KG1 (cell line): ENCODE measurements at regions not wholly inside any gene's neighbourhood (a gene's known extent, or its start where the extent isn't known, plus 50 kb on each side); places are given as distances from the start of the nearest gene placed in this dataset.
"Not testable (repeated sequence)": the region's sequence is repeated elsewhere in the genome, so short reads cannot be mapped to it uniquely, and the experiment has no call there.

Experiments
- DNase-seq: peaks from one replicate; lab custom pipeline; 2025; lab: John Stamatoyannopoulos, UW

DNA sequence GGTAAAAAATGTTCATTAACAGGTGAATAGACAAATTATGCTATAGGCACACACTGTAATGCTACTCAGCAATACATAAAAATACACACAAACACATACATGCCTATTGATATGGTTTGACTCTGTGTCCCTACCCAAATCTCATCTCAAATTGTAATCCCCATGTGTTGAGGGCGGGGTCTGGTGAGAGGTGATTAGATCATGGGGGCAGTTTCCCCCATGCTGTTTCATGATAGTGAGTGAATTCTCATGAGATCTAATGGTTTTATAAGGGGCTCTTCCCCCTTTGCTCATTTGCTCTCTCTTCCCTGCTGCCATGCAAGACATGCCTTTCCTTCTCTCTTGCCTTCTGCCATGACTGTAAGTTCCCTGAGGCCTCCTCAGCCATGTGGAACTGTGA, 403.1 kb upstream of the RORB start:
- DNase-seq: not testable (repeated sequence)

DNA sequence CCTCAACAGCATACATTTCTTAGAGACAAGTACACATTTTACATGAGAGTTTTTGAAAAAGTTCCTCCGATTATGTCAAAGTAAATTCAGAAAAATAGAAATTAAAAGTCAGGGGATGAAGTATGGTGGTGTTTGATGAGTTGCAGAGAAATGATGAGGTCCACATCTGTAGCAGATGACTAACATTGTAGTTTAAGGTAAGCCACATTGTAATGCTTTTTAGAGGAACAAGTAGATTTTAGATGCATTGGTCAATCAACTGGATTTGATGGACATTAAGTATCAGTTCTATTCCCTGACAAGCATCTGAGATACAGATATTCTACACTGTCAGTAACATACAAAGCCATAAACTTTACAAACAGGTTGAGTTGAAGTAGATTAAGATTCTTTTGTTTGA, 402.4 kb upstream of the RORB start:
- no peak for DNase-seq

DNA sequence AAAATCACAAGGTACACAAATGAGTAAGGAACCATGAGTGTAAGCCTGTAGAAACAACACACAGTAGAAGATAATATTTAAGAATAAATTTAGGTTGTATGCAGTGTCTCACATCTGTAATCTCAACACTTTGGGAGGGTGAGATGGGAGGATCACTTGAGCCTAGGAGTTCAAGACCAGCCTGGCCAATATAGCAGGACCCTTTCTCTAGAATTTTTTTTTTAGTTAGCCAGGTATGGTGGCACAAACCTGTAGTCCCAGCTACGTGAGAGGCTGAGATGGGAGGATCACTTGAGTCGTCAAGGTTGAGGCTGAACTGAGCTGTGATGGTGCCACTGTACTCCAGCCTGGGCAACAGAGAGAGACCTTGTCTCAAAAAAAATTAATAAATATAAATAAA, 401.2 kb upstream of the RORB start:
- no peak for DNase-seq

DNA sequence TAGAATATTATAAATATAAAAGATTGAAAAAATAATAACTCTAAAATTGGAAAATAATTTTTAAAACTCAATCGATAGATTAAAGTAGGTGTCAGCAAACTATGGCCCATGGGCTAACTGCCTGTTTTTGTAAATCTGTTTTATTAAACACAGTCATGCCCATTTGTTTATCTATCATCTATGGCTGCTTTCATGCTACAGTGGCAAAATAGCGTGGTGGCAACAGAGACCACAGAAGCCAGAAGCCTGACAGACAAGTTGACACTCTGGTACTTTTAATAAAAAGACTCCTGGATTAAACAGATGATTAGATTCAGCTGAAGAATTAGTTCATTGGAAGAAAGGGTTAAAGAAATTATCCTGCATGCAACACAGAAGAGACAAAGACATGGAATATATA, 400.7 kb upstream of the RORB start:
- DNase-seq: no peak

DNA sequence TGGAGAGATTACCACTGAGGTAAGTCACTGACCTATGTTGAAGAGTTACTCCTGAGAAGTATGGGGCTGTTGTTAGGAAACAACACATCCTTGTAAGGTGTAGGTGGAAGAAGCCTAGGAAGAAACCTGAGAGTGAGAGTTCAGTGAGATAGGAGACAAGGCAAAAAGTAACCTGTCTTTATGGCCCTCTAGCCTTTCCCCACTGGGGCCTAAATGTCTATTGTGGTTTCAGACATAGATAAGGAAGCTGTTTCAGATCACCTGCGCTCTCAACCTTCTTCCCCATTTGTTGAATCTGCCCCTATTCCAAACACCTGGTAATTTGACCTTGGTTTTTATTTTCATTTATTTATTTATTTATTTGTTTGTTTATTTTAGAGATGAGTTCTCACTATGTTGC, 397.1 kb upstream of the RORB start:
- no peak for DNase-seq

DNA sequence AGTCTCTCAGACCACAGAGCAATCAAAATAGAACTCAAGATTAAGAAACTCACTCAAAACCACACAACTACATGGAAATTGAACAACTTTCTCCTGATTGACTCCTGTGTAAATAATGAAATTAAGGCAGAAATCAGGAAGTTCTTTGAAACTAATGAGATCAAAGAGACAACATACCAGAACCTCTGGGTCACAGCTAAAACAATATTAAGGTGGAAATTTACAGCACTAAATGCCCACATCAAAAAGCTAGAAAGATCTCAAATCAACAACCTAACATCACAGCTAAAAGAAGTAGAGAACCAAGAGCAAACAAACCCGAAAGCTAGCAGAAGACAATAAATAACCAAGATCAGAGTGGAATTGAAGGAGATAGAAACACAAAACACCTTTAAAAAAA, 395.0 kb upstream of the RORB start:
- not testable (repeated sequence) for DNase-seq

DNA sequence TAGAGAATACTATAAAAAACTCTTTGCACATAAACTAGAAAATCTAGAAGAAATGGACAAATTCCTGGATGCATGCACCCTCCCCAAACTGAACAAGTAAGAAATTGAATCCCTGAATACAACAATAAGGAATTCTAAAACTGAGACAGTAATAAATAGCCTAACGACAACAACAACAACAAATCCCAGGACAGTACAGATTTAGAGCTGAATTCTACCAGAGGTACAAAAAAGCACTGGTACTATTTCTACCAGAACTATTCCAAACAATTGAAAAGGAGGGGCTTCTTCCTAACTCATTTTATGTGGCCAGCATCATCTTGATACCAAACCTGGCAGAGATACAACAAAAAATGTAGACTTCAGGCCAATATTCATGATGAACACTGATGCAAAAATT, 394.4 kb upstream of the RORB start:
- DNase-seq: no peak

DNA sequence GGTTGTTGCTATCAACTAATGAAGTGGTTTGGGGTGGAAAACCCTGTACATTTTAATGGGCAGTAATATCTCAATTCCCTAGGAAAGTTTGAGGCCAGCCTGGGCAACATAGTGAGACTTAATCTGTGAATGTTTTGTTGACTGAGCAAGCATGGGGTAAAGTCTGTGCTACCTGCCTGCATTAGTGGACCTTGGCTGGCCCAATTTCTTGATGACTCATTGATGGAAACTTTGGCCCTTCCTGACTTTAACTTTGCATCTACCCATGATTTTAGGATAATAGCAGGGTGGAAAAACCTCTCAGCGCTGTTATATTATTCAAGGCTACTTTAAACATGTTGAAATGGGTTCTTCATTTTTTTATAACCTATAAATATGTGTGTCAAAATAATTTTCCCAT, 389.4 kb upstream of the RORB start:
- DNase-seq: no peak

DNA sequence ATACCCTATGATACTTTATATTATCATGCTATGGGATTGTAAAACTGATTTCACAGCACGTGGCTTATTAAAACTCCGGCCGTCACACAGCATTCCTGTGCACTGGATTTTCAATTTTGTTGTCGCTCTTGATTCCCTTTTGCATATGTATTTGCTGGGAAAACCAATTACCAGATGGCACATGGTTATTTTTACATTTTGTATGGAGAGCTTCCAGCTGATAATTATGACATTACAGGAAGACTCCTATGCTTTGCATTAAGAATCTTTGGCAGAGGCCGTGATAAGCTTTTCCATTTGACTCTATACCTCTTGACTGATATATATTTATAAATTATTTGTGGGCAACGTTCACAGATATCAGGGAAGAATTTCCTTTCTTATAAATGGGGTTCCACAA, 381.2 kb upstream of the RORB start:
- no peak for DNase-seq

DNA sequence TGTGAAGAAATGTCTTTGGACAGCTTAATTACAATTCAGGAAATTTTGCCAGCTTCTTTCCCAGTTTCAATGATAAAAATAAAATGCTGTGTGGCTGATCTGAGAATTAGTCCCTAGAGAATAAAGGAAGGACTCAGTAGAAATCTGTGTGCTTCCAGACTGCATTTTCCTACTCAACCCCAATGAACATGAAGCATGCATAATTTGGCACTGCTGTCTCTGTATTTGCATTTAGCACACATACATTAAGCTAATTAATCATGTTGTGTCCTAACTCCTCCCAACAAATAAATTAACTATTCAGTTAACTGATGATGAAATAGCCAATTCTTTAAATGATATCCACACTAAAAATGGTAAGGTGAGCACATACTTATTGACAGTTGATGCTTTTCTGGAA, 380.0 kb upstream of the RORB start:
- no peak for DNase-seq

DNA sequence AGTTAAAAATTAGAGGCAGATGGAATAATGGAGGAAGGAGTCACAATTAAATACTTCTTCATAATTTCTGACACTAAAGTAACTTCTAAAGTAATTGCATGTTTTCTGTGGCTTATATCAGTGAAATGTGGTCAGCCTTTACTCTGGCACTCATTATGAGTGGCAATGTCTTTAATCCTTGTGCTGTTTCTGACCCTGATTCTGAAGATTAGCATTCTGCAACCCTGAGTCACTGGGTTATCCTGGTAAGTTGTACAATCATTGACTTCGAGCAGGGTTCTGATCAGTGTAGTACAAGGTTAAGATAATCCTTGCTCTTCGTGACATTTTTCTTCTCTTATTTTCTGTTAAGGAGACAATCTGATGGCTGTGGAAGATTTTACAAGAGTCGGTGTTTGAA, 379.4 kb upstream of the RORB start:
- DNase-seq: no peak

DNA sequence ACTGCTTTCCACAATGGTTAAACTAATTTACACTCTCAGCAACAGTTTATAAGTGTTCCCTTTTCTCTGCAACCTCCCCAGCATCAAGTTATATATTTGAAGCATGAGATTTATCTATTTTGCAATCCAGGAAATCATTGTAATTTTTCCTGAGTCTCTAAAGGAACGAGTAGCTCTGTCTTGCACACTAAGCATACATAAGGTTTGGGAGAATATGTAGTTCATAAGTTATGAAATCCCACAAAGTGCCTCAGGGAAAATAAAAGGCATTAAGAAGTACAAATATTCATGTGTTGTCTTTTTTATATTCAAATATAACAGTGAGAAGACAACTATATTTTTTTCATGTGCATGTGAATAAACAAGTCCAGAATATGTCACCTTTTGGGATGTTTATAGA, 377.1 kb upstream of the RORB start:
- DNase-seq: no peak

DNA sequence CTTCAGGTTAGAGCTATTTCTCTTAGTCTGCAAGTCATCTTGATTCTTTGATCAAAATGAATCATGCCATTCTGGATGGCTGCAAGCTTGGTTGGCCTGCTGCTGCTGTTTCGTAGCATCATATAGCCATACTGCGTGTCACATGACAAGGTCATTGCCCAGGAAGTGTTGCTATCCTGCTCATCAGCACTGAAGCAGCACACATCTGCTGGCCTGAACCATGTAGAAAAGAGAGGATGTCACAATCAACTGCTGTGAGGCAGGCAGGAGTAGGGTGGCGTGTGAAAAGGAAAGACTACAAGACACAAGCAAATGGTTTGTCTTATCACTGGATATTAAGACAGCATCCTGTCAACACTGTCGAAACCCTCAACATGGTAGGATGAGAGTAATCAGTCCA, 376.7 kb upstream of the RORB start:
- no peak for DNase-seq

DNA sequence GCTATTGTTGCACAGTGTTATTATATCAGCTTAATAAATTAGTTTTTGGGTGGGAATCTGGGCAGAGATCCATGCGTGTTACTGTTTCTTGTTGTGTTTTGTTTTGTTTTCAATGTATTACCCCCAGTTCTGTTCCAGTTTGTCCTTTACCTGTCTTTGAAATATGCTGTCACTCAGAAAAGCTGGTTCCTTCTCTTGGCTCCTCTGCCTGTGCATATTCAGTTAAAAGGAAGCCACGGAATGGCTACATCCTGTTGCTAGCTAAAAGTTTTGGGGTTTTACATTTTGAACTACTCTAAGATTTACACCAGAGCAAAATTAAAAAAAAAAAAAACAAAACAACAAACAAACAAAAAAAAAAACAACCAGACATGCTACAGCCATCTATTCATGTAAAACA, 374.9 kb upstream of the RORB start:
- no peak for DNase-seq

DNA sequence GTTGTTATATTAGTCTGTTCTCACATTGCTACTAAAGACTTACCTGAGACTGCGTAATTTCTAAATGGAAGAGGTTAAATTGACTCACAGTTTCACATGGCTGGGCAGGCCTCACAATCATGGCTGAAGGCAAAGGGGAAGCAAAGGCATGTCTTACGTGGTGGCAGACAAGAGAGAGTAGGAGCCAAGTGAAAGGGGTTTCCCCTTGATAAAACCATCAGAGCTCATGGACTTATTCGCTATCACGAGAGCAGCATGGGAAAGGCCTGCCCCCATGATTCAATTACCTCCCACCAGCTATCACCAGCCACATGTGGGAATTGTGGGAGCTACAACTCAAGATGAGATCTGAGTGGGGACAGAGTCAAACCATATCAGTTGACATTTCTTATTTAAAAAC, 374.5 kb upstream of the RORB start:
- no peak for DNase-seq

DNA sequence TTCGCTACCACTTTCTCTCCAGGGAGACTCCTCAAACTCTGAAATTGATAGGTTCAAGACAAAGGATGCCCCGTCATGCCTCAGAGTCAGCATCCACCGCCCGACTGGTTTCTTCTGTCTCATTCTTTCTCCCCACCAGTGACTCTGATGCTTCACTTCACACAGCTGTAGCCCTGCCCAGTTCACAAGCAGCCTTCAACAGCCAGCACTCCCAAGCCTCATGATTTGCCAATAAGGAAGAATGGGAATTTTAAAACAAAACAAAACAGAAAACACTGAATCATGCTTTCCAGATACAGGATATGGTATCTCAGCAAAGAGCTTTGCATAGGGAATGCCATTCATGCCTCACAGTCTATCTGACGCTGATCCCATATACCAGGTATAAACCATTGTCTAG, 371.2 kb upstream of the RORB start:
- DNase-seq: no peak

DNA sequence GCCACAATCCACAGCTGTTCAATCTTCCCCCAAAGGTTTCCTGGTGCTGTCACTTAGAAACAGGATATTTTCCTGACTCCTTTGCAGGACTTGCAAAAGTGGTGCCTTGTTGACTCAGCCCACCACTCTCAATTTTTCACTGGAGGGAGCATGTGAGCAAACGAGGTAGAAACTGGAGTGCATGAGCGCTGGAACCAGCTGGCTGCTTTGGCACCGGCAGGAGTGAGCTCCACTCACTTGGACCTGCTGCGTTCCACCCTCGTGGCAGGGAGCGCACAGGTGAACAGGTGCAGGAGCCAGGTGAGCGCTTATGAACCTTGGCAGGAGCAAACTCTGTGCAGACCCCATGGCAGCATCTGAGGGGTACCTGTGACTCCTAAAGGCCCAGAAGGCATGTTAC, 364.1 kb upstream of the RORB start:
- DNase-seq: no peak

DNA sequence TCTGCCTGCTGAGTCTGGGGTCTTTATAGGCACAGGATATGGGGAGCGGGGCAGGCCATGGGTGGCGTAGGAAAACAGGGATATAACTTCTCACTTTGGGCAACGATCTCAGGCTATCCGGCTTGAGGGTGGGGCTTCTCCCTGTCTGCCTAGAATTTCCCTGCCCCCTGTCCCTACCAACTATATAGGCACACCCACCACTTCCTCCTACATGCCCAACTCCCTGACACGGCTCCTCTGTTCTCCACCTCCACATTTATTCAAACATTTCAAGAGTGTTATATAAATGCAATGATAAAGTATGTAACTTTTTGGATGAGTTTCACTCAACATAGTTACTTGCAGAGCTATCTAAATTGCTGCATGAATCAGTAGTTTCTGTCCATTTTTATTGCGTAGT, 363.2 kb upstream of the RORB start:
- no peak for DNase-seq

DNA sequence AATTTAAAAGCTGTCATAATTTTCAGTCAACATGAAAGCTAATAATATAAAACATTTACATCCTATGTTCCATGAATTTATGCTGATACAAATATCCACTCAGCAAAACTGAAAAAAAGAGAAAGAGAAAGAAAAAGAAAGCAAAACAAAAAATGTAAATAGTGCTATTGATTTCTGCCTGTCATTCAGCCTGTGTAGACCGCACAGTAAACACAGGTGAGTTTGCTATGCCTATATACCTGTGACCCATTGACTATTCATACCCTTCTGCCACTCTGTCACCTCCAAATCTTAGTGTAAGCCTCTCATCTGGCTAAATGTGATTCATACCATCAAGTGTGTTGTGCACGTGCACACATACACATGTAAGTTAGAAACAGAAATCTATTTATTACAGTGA, 359.0 kb upstream of the RORB start:
- DNase-seq: no peak

DNA sequence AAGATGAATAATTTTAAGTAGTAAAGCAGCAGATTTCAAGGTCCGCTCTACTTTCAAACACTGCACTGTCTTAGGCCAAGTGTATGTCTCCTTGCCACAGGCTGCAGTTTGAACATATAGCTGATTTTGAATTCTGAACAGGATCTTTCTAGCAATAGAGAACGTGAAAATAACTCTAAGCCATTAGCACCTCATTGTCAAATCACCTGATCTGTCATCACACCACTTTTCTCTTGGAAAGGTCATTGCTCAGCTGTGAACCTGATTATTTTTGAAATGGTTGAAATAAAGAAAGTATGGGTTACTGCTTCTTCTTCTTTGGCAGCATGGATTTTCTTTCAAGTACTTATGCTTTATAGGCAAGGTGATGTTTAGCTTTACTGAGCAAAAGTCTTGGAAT, 357.0 kb upstream of the RORB start:
- no peak for DNase-seq

DNA sequence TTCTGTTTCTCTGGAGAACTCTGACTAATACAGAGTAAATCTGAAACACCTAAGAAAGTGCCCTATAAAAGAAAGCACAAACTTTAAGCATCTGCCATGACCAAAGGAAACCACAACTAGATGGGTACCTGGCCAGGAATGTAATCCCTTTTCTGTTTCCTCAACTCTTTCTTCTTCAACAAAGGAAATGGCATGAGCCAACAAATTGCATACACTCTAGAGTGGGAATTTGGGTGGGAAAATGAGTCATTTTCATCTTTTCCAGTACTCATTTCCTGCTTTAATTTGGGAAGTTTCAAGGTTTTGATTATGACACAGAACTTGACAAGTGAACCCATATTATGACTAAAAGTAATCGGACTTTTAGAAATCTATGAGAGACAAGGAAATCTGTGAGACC, 349.2 kb upstream of the RORB start:
- no peak for DNase-seq

DNA sequence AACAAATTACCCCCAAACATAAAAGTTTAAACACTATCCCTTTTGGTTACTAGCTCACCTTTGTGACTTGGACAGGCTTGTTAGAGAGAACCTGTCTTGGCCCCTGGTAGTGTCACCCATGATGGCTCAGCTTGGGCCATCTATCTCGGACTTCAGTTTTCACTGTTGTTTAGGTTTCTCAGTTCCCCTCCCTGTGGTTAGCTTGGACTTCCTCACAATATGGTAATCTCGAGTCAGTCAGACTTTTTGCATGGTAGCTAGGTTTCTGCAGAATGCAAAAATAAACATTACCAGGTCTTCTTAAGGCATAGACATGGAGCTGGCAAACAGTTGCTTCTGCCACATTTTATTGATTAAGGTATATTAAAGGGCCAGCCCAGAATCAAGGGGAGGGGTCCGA, 324.3 kb upstream of the RORB start:
- DNase-seq: peak; percentile 2

DNA sequence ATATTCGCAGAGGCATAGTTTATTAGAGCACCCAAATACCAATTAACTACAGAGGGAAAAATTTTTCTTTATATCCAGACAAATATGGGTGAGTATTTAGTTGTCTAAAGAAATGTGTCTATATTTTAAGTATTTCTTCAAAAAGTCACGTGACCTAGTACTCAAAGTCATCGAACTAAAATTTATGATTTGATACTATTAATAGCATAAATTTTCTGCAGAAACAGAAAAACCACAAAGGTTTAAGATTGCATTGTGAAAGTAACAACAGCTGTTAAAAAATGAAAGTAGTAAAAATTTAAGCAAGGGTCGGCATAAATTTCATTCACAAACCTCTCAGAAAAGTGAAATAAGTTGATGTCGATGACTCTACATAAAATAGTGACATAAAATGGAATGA, 323.9 kb upstream of the RORB start:
- DNase-seq: no peak

DNA sequence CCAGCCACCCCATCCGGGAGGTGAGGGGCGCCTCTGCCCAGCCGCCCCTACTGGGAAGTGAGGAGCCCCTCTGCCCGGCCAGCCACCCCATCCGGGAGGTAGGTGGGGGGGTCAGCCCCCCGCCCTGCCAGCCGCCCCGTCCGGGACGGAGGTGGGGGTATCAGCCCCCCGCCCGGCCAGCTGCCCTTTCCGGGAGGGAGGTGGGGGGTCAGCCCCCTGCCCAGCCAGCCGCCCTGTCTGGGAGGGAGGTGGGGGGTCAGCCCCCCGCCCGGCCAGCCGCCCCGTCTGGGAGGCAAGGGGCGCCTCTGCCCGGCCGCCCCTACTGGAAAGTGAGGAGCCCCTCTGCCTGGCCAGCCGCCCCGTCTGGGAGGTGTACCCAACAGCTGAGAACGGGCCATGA, 299.4 kb upstream of the RORB start:
- not testable (repeated sequence) for DNase-seq

DNA sequence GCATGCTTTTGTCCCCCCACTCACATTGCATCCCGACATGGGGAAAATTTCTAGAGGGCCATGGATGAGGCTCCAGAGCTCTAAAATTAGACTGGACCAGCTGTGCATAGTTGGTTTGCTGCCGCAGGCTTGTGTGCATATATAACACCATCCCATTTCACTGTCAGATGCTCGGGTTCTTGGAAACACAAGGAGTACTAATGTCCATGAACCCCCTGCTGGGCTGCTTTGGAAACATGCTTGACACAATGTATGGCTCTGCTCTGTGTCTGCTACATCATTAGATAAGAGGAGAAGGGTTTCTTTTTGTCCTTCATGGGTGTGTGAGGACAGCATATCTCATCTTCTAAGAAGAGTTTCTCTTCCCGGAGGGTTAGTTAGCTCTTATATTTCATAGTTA, 292.1 kb upstream of the RORB start:
- DNase-seq: no peak
